Neural cell (in vitro differentiated cells): ENCODE measurements at regions not wholly inside any gene's neighbourhood (a gene's known extent, or its start where the extent isn't known, plus 50 kb on each side); places are given as distances from the start of the nearest gene placed in this dataset.

Experiments
- EZH2 ChIP-seq: fragments of 200-600, 300-800 bp; shearing (Covaris generic), sonication (generic); IDR thresholded peaks from 2 replicates; pipeline ENCODE4 v1.6.1; 2014; ENCODE audit warnings: antibody characterized with exemption, low read length, borderline replicate concordance, mild to moderate bottlenecking; ENCODE audit not compliant: insufficient read depth, poor library complexity, severe bottlenecking
- MXI1 ChIP-seq: fragments of 450-650 bp; conservative IDR thresholded peaks from 2 replicates; pipeline ENCODE4 v1.6.1; 2014; ENCODE audit warnings: antibody characterized with exemption, mild to moderate bottlenecking; ENCODE audit not compliant: poor library complexity, severe bottlenecking
- POLR2AphosphoS5 ChIP-seq: IDR thresholded peaks from 2 replicates; pipeline ENCODE4 v1.6.1; 2012
- RAD21 ChIP-seq: fragments of 450-650 bp; conservative IDR thresholded peaks from 2 replicates; pipeline ENCODE4 v1.6.1; 2014; ENCODE audit warnings: antibody characterized with exemption, mild to moderate bottlenecking, moderate library complexity
- TAF1 ChIP-seq: IDR thresholded peaks from 2 replicates; pipeline ENCODE4 v1.6.1; 2012; ENCODE audit warnings: low read depth
- TF ChIP-seq, protein P1 (sequence below): fragments of 450-650 bp; IDR thresholded peaks from 2 replicates; pipeline ENCODE4 v1.5.1; 2014; ENCODE audit warnings: antibody characterized with exemption, mild to moderate bottlenecking, moderate library complexity; ENCODE audit not compliant: poor library complexity, severe bottlenecking

DNA sequence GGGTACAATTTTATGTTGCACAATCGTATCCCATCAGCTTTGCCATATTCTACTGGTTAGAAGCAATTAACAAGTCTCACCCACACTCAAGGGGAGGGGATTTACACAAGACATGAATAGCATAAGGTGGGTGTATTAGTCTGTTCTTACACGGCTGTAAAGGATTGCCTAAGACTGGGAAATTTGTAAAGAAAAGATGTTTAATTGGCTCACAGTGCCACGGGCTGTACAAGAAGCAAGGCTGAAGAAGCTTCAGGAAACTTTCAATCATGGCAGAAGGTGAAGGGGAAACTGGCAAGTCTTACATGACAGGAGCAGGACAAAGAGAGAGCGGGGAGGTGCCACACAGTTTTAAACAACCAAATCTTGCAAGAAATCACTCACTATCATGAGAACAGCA, 231.8 kb upstream of the AMIGO2 start:
- TF ChIP-seq, protein P1, sequence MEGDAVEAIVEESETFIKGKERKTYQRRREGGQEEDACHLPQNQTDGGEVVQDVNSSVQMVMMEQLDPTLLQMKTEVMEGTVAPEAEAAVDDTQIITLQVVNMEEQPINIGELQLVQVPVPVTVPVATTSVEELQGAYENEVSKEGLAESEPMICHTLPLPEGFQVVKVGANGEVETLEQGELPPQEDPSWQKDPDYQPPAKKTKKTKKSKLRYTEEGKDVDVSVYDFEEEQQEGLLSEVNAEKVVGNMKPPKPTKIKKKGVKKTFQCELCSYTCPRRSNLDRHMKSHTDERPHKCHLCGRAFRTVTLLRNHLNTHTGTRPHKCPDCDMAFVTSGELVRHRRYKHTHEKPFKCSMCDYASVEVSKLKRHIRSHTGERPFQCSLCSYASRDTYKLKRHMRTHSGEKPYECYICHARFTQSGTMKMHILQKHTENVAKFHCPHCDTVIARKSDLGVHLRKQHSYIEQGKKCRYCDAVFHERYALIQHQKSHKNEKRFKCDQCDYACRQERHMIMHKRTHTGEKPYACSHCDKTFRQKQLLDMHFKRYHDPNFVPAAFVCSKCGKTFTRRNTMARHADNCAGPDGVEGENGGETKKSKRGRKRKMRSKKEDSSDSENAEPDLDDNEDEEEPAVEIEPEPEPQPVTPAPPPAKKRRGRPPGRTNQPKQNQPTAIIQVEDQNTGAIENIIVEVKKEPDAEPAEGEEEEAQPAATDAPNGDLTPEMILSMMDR = no peak
- no peak for TF ChIP-seq TAF1
- TF ChIP-seq RAD21 = no peak
- no peak for TF ChIP-seq EZH2
- no peak for TF ChIP-seq MXI1
- no peak for TF ChIP-seq POLR2AphosphoS5
